ENCODE measurements at regions not wholly inside any gene's neighbourhood (a gene's known extent, or its start where the extent isn't known, plus 50 kb on each side); places are given as distances from the start of the nearest gene placed in this dataset.

DNA sequence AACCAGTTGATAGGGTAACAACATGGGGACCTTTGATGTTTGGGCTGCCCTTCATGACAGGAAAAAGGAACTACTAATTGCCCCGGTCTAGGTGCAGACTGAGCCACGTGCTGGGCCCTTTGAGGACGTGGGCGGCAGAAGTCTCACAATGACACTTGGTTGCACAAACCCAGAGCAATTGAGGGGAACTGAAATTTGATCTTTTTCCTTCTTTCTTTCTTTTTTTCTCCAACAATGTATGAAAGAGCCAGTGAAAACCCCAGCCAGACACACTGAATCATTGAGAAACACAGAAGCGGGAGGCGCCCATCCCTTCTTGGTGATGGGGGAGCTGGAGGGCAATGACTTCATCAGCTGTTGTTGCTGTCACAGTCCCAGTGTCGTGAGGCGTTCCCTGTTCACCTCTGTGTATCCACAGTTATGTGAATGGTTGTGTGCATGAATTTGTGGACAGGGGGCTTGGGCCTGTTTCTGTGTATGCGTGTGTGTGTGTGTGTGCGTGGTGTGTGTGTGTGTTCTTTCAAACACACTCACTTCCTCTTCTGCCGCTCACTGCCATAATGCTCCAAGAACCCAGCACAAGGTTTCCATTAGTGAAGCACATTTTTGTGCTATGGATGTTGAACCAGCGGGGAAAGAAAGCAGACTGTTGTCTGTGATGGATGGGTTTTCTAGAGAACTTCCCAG lies 137.5 kb upstream of the CCND2 start:
- peaks cover 26% of the 10 kb centered on the region for H3K27me3 ChIP-seq (ENCODE audit: insufficient read depth, low read length)
- no peak overlapping the region for H3K4me3 ChIP-seq (replicated peaks in 1 of 2; ENCODE audit: low read depth in 1 of 2, low read length in 2 of 2)
- H3K79me2 ChIP-seq (ENCODE audit: insufficient read depth, low read length), result no peaks in the 10 kb centered on the region
- H3K9me3 ChIP-seq (ENCODE audit: control insufficient read depth in 1 of 2, insufficient read depth in 1 of 2, low read depth in 1 of 2, low read length in 2 of 2), result no peaks in the 10 kb centered on the region
- ChIA-PET RAD21 (ENCODE audit: low non-redundant PET in 1 of 2, low total read pairs in 2 of 2, uncharacterized antibody in 2 of 2, unreplicated experiment in 2 of 2) (no interaction called here), POLR2A (no interaction called here), CTCF (no interaction called here)
- no peaks in the 10 kb centered on the region for H3K9me2 ChIP-seq (ENCODE audit: insufficient read depth)
- no peak overlapping the region for H2AFZ ChIP-seq (ENCODE audit: low read depth, low read length, poor library complexity, severe bottlenecking)
- ATAC-seq, result no peak
- H3K36me3 ChIP-seq (ENCODE audit: control insufficient read depth in 1 of 2, insufficient read depth in 2 of 2, low read length in 2 of 2), result no peaks in the 10 kb centered on the region
- no TSS peak for BruUV-seq (replicated peaks)
- DNase-seq (ENCODE audit: low read depth, low spot score), result no peak
- H3K4me2 ChIP-seq (ENCODE audit: low read length), result no peak overlapping the region
- no peak overlapping the region for H3K27ac ChIP-seq (ENCODE audit: low read depth, low read length)
- no peak overlapping the region for H3K9ac ChIP-seq (ENCODE audit: low read length)
- H4K20me1 ChIP-seq (ENCODE audit: insufficient read depth), result no peaks in the 10 kb centered on the region
- TF ChIP-seq, protein P1, sequence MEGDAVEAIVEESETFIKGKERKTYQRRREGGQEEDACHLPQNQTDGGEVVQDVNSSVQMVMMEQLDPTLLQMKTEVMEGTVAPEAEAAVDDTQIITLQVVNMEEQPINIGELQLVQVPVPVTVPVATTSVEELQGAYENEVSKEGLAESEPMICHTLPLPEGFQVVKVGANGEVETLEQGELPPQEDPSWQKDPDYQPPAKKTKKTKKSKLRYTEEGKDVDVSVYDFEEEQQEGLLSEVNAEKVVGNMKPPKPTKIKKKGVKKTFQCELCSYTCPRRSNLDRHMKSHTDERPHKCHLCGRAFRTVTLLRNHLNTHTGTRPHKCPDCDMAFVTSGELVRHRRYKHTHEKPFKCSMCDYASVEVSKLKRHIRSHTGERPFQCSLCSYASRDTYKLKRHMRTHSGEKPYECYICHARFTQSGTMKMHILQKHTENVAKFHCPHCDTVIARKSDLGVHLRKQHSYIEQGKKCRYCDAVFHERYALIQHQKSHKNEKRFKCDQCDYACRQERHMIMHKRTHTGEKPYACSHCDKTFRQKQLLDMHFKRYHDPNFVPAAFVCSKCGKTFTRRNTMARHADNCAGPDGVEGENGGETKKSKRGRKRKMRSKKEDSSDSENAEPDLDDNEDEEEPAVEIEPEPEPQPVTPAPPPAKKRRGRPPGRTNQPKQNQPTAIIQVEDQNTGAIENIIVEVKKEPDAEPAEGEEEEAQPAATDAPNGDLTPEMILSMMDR (IDR thresholded peaks at IDR 0.05 in 2 of 3, conservative IDR thresholded peaks at IDR 0.05 in 1 of 3; ENCODE audit: borderline replicate concordance in 1 of 3, insufficient read depth in 1 of 3, low read depth in 2 of 3, low read length in 2 of 3), result no peak
- TF ChIP-seq EZH2phosphoT487 (IDR thresholded peaks at IDR 0.05; ENCODE audit: borderline replicate concordance), result no peak
- H3K4me1 ChIP-seq (ENCODE audit: control insufficient read depth in 1 of 2, insufficient read depth in 2 of 2, low read length in 2 of 2), result no peaks in the 10 kb centered on the region
- intact Hi-C loops (cut with micrococcal nuclease), result no loop called here

- H3K4me3 ChIP-seq (replicated peaks in 1 of 2; ENCODE audit: low read depth in 1 of 2, low read length in 2 of 2), result no peak overlapping the region
- H3K9me3 ChIP-seq (ENCODE audit: control insufficient read depth in 1 of 2, insufficient read depth in 1 of 2, low read depth in 1 of 2, low read length in 2 of 2), result no peaks in the 10 kb centered on the region
- intact Hi-C loops (cut with micrococcal nuclease), result no loop called here
- DNase-seq (ENCODE audit: low read depth, low spot score), result no peak
- H3K36me3 ChIP-seq (ENCODE audit: control insufficient read depth in 1 of 2, insufficient read depth in 2 of 2, low read length in 2 of 2), result no peaks in the 10 kb centered on the region
- no TSS peak for BruUV-seq (replicated peaks)
- no peak for ATAC-seq
- no peaks in the 10 kb centered on the region for H4K20me1 ChIP-seq (ENCODE audit: insufficient read depth)
- RAD21 ChIA-PET (ENCODE audit: low non-redundant PET in 1 of 2, low total read pairs in 2 of 2, uncharacterized antibody in 2 of 2, unreplicated experiment in 2 of 2), result no interaction called here
- H3K9ac ChIP-seq (ENCODE audit: low read length), result no peak overlapping the region
- H3K79me2 ChIP-seq (ENCODE audit: insufficient read depth, low read length), result no peaks in the 10 kb centered on the region
- H2AFZ ChIP-seq (ENCODE audit: low read depth, low read length, poor library complexity, severe bottlenecking), result no peak overlapping the region
- no peak overlapping the region for H3K4me2 ChIP-seq (ENCODE audit: low read length)
- no peaks in the 10 kb centered on the region for H3K4me1 ChIP-seq (ENCODE audit: control insufficient read depth in 1 of 2, insufficient read depth in 2 of 2, low read length in 2 of 2)
- CTCF ChIA-PET, result no interaction called here
- H3K27me3 ChIP-seq (ENCODE audit: insufficient read depth, low read length), result peaks cover 31% of the 10 kb centered on the region
- no peaks in the 10 kb centered on the region for H3K9me2 ChIP-seq (ENCODE audit: insufficient read depth)
- no peak overlapping the region for H3K27ac ChIP-seq (ENCODE audit: low read depth, low read length)
- POLR2A ChIA-PET, result no interaction called here
- TF ChIP-seq ELF1 (IDR thresholded peaks at IDR 0.05; ENCODE audit: borderline replicate concordance, low read depth) (no peak), ZBTB33 (IDR thresholded peaks at IDR 0.05; ENCODE audit: extremely low read depth, insufficient replicate concordance, low read length) (no peak), MAX (IDR thresholded peaks at IDR 0.05) (no peak), ZNF274 (IDR thresholded peaks at IDR 0.05; ENCODE audit: low read depth, low read length) (no peak), EGR1 (IDR thresholded peaks at IDR 0.05; ENCODE audit: low read depth) (no peak), EZH2 (IDR thresholded peaks at IDR 0.05) (no peak), EZH2phosphoT487 (IDR thresholded peaks at IDR 0.05; ENCODE audit: borderline replicate concordance) (no peak), JUND (IDR thresholded peaks at IDR 0.05) (no peak), RAD21 (IDR thresholded peaks at IDR 0.05; ENCODE audit: low read depth) (no peak), ZFX (IDR thresholded peaks at IDR 0.05) (no peak), YY1 (IDR thresholded peaks at IDR 0.05; ENCODE audit: extremely low read depth, insufficient replicate concordance, low read depth, low read length) (no peak), POLR2A (IDR thresholded peaks at IDR 0.05; ENCODE audit: borderline replicate concordance, extremely low read depth, insufficient read depth, insufficient read length) (no peak), CBX3 (IDR thresholded peaks at IDR 0.05; ENCODE audit: low read depth) (no peak), SRF (IDR thresholded peaks at IDR 0.05; ENCODE audit: low read depth) (no peak)
- TF ChIP-seq, protein P2, sequence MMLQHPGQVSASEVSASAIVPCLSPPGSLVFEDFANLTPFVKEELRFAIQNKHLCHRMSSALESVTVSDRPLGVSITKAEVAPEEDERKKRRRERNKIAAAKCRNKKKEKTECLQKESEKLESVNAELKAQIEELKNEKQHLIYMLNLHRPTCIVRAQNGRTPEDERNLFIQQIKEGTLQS (IDR thresholded peaks at IDR 0.05), result no peak
Observed at GRCh38 chr12:4134448-4135263, 138.9 kb upstream of the CCND2 start.

Measured in HCT116 (cell line).